ENCODE measurements at regions not wholly inside any gene's neighbourhood (a gene's known extent, or its start where the extent isn't known, plus 50 kb on each side); places are given as distances from the start of the nearest gene placed in this dataset.

- Histone ChIP-seq H2BK15ac (ENCODE audit: low read depth, low read length) (no peak overlapping the region), H2BK5ac (ENCODE audit: insufficient read length, low read length) (no peak overlapping the region), H4K5ac (ENCODE audit: insufficient read length, low read depth, low read length) (no peak overlapping the region), H2BK12ac (ENCODE audit: insufficient read length, low read depth, low read length) (no peak overlapping the region), H4K8ac (replicated peaks; ENCODE audit: insufficient read length, low read depth, low read length) (no peak overlapping the region), H3K23ac (ENCODE audit: insufficient read length, low read depth, low read length) (no peak overlapping the region), H3K4ac (ENCODE audit: low read depth, low read length) (no peak overlapping the region), H3K79me2 (ENCODE audit: insufficient read depth, low read length) (no peaks in the 10 kb centered on the region), H2AK5ac (ENCODE audit: insufficient read length, low read length) (no peak overlapping the region), H3K9me3 (ENCODE audit: control insufficient read depth, low read depth, low read length) (no peaks in the 10 kb centered on the region), H2BK20ac (ENCODE audit: low read depth, low read length, poor library complexity, severe bottlenecking) (no peak overlapping the region), H3K18ac (ENCODE audit: insufficient read length, low read depth, low read length) (no peak overlapping the region), H3K27ac (ENCODE audit: insufficient read length, low read depth, low read length) (no peak overlapping the region), H3K14ac (ENCODE audit: insufficient read depth, low read length) (no peak overlapping the region), H3T11ph (ENCODE audit: low read length) (no peak overlapping the region), H2AFZ (ENCODE audit: low read length) (no peak overlapping the region), H4K20me1 (ENCODE audit: control insufficient read depth, insufficient read depth, insufficient read length) (no peaks in the 10 kb centered on the region), H2BK120ac (ENCODE audit: low read depth, low read length, poor library complexity, severe bottlenecking) (no peak overlapping the region), H3K27me3 (ENCODE audit: insufficient read depth, low read length) (no peaks in the 10 kb centered on the region), H3K4me1 (ENCODE audit: insufficient read depth, low read length) (peaks cover 2% of the 10 kb centered on the region; the same call in 1 of the 2 replicates), H4K91ac (ENCODE audit: insufficient read length, low read depth, low read length) (no peak overlapping the region), H3K9ac (ENCODE audit: extremely low read depth, insufficient read length, low read length) (no peak overlapping the region), H3K4me2 (ENCODE audit: insufficient read depth, insufficient read length, low read length) (no peak overlapping the region), H3K79me1 (ENCODE audit: insufficient read depth, low read depth, low read length, poor library complexity, severe bottlenecking) (no peaks in the 10 kb centered on the region), H3K23me2 (ENCODE audit: insufficient read length, low read depth, low read length, poor library complexity, severe bottlenecking) (no peaks in the 10 kb centered on the region), H3K56ac (ENCODE audit: insufficient read length, low read depth, low read length) (no peak overlapping the region)
- no peaks in the 10 kb centered on the region; a peak in 1 of 4 replicates for H3K4me1 Mint-ChIP-seq
- TF ChIP-seq CTCF (conservative IDR thresholded peaks at IDR 0.05): no peak
- no peak overlapping the region for H3K4me3 Mint-ChIP-seq
- peaks cover 0 to 9% (median 1%) of the 10 kb centered on the region in 3 experiments; a peak in 1 of 7 replicates for H3K36me3 Mint-ChIP-seq (ENCODE audit: insufficient read depth in 1 of 3, low read depth in 3 of 3)
- H3K9me3 Mint-ChIP-seq: peaks cover 10 to 11% of the 10 kb centered on the region in 2 experiments; a peak in 3 of 5 replicates
- H3K27ac Mint-ChIP-seq: no peak overlapping the region; a peak in 1 of 7 replicates
- DNase-seq: no peak
- H3K27me3 Mint-ChIP-seq (ENCODE audit: low read depth): no peaks in the 10 kb centered on the region
Measured at GRCh38 chr6:85867595-85867994, 224.9 kb upstream of the SYNCRIP start.
